Fibroblast of lung (primary cell): ENCODE measurements at regions not wholly inside any gene's neighbourhood (a gene's known extent, or its start where the extent isn't known, plus 50 kb on each side); places are given as distances from the start of the nearest gene placed in this dataset.
A peak's percentile ranks its signal among the peaks of the same experiment; 100 is the strongest.

Experiments used
- DNase-seq, 2 donors: peaks; one replicate each; pipeline versions ENCODE4 v3.0.0 to v3.0.0-alpha.2; 2010; ENCODE audit warnings: low read depth in 2 of 2
- H2AFZ ChIP-seq: 2 replicates; pipeline ENCODE4 v1.5.1; 2012; ENCODE audit warnings: low read length, control low read depth, inconsistent platforms
- H3K27ac ChIP-seq: 2 replicates; pipeline ENCODE4 v1.5.1; 2011; ENCODE audit warnings: low read length, control low read depth; ENCODE audit not compliant: insufficient read depth
- H3K27me3 ChIP-seq: 2 replicates; pipeline ENCODE4 v1.5.1; 2011; ENCODE audit warnings: mild to moderate bottlenecking, low read length; ENCODE audit not compliant: control insufficient read depth, insufficient read depth
- H3K36me3 ChIP-seq: 2 replicates; pipeline ENCODE4 v1.5.1; 2011; ENCODE audit warnings: low read length; ENCODE audit not compliant: control insufficient read depth, insufficient read depth
- H3K4me1 ChIP-seq: 2 replicates; pipeline ENCODE4 v1.5.1; 2011; ENCODE audit warnings: low read length; ENCODE audit not compliant: control insufficient read depth, insufficient read depth; ENCODE audit errors: extremely low read depth
- H3K4me2 ChIP-seq: 2 replicates; pipeline ENCODE4 v1.5.1; 2011; ENCODE audit warnings: low read length, control low read depth; ENCODE audit not compliant: insufficient read depth; ENCODE audit errors: extremely low read depth
- H3K4me3 ChIP-seq, 4 experiments: fragments of 200-600 bp in 1 of 4; sonication (generic) in 1 of 4; replicated peaks in 1 of 4; 2 replicates each; pipeline ENCODE4 v1.5.1; 2011 to 2016; ENCODE audit warnings: low read length in 4 of 4, low read depth in 3 of 4, mild to moderate bottlenecking in 3 of 4, control low read depth in 2 of 4, inconsistent platforms in 1 of 4, mixed read lengths in 1 of 4; ENCODE audit not compliant: insufficient read depth in 1 of 4; ENCODE audit errors: control extremely low read depth in 1 of 4
- H3K79me2 ChIP-seq: 2 replicates; pipeline ENCODE4 v1.5.1; 2012; ENCODE audit warnings: mild to moderate bottlenecking, low read length, inconsistent platforms; ENCODE audit not compliant: control insufficient read depth, insufficient read depth
- H3K9ac ChIP-seq: 2 replicates; pipeline ENCODE4 v1.5.1; 2011; ENCODE audit warnings: mild to moderate bottlenecking, low read length, control low read depth; ENCODE audit not compliant: insufficient read depth
- H3K9me3 ChIP-seq: 2 replicates; pipeline ENCODE4 v1.5.1; 2012; ENCODE audit warnings: low read depth, low read length; ENCODE audit not compliant: control insufficient read depth, insufficient read depth
- H4K20me1 ChIP-seq: 2 replicates; pipeline ENCODE4 v1.5.1; 2011; ENCODE audit warnings: low read length; ENCODE audit not compliant: control insufficient read depth, insufficient read depth; ENCODE audit errors: extremely low read depth
- CTCF ChIP-seq, 2 donors: IDR thresholded peaks in 1 of 2; conservative IDR thresholded peaks in 1 of 2; 1 replicate in 1 of 2; 2 replicates in 1 of 2; pipeline ENCODE4 v1.5.1; 2011 to 2012; ENCODE audit warnings: low read length in 2 of 2, control low read depth in 1 of 2, inconsistent platforms in 1 of 2, low read depth in 1 of 2, mild to moderate bottlenecking in 1 of 2
- EZH2 ChIP-seq: IDR thresholded peaks from 2 replicates; pipeline ENCODE4 v1.5.1; 2012; ENCODE audit warnings: low read length, control low read depth, mild to moderate bottlenecking; ENCODE audit errors: missing control alignments

GRCh38 chr5:68423154-68423811 is 207.7 kb downstream of the PIK3R1 start:
- Histone ChIP-seq H3K4me3 (no peak overlapping the region), H2AFZ (no peak overlapping the region), H3K9ac (no peak overlapping the region), H3K27ac (no peak overlapping the region), H3K27me3 (no peaks in the 10 kb centered on the region), H3K36me3 (no peaks in the 10 kb centered on the region), H3K4me1 (peaks cover 18% of the 10 kb centered on the region), H3K4me2 (no peak overlapping the region), H4K20me1 (no peaks in the 10 kb centered on the region), H3K9me3 (no peaks in the 10 kb centered on the region), H3K79me2 (no peaks in the 10 kb centered on the region)
- DNase-seq: no peak
- TF ChIP-seq CTCF (conservative IDR thresholded peaks at IDR 0.05 in 1 of 2, IDR thresholded peaks at IDR 0.05 in 1 of 2; ENCODE audit: low read depth in 1 of 2, low read length in 2 of 2) (no peak), EZH2 (no peak)

GRCh38 chr5:68424799-68425537 is 209.4 kb downstream of the PIK3R1 start:
- DNase-seq: peak; percentile 14 to 76
- H3K4me3 ChIP-seq: no peak overlapping the region
- peaks cover 8% of the 10 kb centered on the region for H3K4me1 ChIP-seq
- TF ChIP-seq CTCF (conservative IDR thresholded peaks at IDR 0.05 in 1 of 2, IDR thresholded peaks at IDR 0.05 in 1 of 2; ENCODE audit: low read depth in 1 of 2, low read length in 2 of 2) (no peak), EZH2 (no peak)
- no peaks in the 10 kb centered on the region for H3K79me2 ChIP-seq
- H3K27me3 ChIP-seq: no peaks in the 10 kb centered on the region
- H3K9ac ChIP-seq: no peak overlapping the region
- H3K4me2 ChIP-seq: no peak overlapping the region
- no peak overlapping the region for H2AFZ ChIP-seq
- no peak overlapping the region for H3K27ac ChIP-seq
- no peaks in the 10 kb centered on the region for H3K9me3 ChIP-seq
- H4K20me1 ChIP-seq: no peaks in the 10 kb centered on the region
- no peaks in the 10 kb centered on the region for H3K36me3 ChIP-seq

GRCh38 chr5:68426586-68426985 is 211.0 kb downstream of the PIK3R1 start:
- TF ChIP-seq CTCF (conservative IDR thresholded peaks at IDR 0.05 in 1 of 2, IDR thresholded peaks at IDR 0.05 in 1 of 2; ENCODE audit: low read depth in 1 of 2, low read length in 2 of 2) (no peak), EZH2 (no peak)
- no peaks in the 10 kb centered on the region for H3K4me1 ChIP-seq
- no peak overlapping the region for H3K4me2 ChIP-seq
- H4K20me1 ChIP-seq: no peaks in the 10 kb centered on the region
- no peaks in the 10 kb centered on the region for H3K79me2 ChIP-seq
- H3K27me3 ChIP-seq: no peaks in the 10 kb centered on the region
- no peak for DNase-seq
- H3K36me3 ChIP-seq: no peaks in the 10 kb centered on the region
- no peaks in the 10 kb centered on the region for H3K9me3 ChIP-seq
- no peak overlapping the region for H3K4me3 ChIP-seq
- no peak overlapping the region for H2AFZ ChIP-seq
- H3K27ac ChIP-seq: no peak overlapping the region
- H3K9ac ChIP-seq: no peak overlapping the region
